CMK (cell line): ENCODE measurements at regions not wholly inside any gene's neighbourhood (a gene's known extent, or its start where the extent isn't known, plus 50 kb on each side); places are given as distances from the start of the nearest gene placed in this dataset.
"Not testable (repeated sequence)": the region's sequence is repeated elsewhere in the genome, so short reads cannot be mapped to it uniquely, and the experiment has no call there.

Source experiments
- DNase-seq: peaks from one replicate; pipeline ENCODE4 v3.0.0-alpha.2; 2010; ENCODE audit warnings: low read depth

DNA sequence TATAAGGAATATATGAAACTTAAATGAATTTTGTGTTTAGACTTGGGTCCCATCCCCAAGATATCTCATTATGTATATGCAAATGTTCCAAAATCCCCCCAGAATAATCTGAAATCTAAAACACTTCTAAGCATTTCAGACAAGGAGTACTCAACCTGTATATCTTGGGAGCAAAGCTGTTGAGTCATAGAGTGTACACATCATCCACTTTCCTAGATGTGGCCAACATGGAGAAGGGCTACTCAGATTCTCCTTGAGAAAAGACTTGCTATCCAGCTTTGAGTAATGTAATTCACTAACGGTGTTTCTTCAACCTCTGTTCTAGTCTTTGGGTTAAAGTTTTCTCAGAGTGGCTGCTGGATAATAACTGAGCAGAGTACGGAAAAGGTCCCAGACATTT lies 215.5 kb upstream of the POU1F1 start:
- DNase-seq, result no peak

- DNase-seq, result no peak
These were observed 213.5 kb upstream of the POU1F1 start for GRCh38 chr3:87489892-87490291.

DNA sequence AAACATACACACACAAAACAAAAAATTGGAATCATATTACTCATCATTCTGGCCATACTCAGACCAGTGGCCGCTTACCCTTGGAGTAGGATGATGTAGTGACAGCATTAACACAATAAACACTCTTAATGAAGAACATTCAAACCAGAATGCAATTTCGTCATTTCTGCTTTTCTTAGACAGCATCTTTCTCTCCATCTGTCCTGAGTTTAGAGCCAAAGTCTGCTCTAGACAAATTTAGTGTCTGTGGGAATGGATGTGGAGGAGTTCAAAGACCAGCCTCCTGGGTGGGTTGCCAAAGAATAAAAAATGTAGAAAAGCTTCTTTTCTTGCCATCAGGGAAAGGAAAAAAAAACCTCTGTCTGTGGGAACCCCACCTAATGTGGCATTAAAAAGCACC lies 212.4 kb upstream of the POU1F1 start:
- DNase-seq, result no peak

DNA sequence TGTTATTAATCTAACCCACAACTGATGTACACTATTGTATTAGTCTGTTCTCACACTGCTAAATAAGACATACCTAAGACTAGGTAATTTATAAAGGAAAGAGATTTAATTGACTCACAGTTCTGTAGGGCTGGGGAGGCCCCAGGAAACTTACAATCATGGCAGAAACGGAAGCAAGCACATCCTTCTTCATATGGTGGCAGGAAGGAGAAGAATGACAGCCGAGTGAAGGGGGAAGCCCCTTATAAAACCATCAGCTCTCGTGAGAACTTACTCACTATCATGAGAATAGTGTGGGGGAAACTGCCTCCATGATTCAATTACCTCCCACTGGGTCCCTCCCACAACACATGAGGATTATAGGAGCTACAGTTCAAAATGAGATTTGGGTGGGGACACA lies 210.3 kb upstream of the POU1F1 start:
- DNase-seq, result not testable (repeated sequence)

GRCh38 chr3:87486115-87486514 lies 209.7 kb upstream of the POU1F1 start:
- DNase-seq, result no peak

- no peak for DNase-seq
These were observed 202.3 kb upstream of the POU1F1 start for GRCh38 chr3:87478716-87479115.

GRCh38 chr3:87473944-87474343 lies 197.6 kb upstream of the POU1F1 start:
- no peak for DNase-seq

- no peak for DNase-seq
These were observed 192.6 kb upstream of the POU1F1 start for GRCh38 chr3:87468938-87469337.

DNA sequence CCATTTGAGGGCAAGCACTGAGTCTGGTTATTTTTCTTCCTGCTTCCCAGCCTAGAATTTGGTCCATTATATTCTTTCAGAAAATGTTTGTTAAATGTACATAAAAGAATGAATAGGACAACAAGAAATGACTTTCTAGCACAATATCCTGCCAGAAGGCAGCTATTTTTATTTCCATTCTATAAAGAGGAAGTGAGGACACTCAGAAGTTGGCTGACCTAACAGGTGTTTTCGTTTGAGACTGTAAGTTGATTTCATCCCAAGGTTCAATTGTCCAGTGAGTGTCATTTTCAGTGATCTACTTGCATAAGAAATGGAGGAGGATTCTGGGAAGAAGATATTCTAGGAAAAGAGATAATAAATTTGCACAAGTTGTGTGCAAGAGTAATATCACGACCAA lies 191.9 kb upstream of the POU1F1 start:
- DNase-seq, result no peak

GRCh38 chr3:87462228-87462627 lies 185.8 kb upstream of the POU1F1 start:
- DNase-seq, result no peak

DNA sequence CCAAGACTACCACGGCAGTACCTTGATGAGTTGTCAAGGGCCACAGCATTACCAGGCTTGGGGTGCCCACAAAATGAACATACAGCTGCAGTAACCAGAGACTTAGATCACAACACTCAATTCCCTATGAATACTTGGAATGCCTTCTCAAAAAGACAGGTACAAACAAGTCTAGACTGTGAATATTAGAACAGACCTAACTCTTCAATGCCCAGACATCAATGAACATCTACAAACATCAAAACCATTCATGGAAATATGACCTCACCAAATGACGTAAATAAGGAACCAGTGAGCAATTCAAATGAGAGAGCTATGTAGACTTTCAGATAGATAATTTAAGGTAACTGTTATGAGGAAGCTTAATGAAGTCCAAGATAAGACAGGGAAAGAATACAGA lies 185.1 kb upstream of the POU1F1 start:
- DNase-seq, result no peak

DNA sequence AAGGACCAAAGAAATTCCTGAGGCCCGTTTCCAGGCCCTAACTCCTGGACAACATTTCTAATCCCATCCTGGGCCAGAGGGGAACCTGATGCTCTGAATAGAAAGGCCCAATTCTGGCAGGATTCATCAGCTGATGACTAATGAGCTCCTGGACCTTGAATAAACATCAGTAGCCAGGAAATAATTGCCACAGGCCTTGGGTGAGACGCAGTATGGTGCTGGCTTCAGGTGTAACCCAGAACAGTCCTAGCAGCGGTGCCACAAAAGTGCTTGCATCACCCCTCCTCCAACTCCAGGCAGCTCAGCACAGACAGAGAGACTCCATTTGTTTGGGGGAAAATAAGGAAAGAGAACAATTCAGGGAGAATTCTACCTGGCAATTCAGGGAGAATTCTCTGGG lies 184.7 kb upstream of the POU1F1 start:
- no peak for DNase-seq

- no peak for DNase-seq
These were observed 172.2 kb upstream of the POU1F1 start for GRCh38 chr3:87448558-87448957.

- DNase-seq, result no peak
These were observed 170.5 kb upstream of the POU1F1 start for GRCh38 chr3:87446849-87447387.

GRCh38 chr3:87442470-87442869 lies 166.1 kb upstream of the POU1F1 start:
- no peak for DNase-seq

DNA sequence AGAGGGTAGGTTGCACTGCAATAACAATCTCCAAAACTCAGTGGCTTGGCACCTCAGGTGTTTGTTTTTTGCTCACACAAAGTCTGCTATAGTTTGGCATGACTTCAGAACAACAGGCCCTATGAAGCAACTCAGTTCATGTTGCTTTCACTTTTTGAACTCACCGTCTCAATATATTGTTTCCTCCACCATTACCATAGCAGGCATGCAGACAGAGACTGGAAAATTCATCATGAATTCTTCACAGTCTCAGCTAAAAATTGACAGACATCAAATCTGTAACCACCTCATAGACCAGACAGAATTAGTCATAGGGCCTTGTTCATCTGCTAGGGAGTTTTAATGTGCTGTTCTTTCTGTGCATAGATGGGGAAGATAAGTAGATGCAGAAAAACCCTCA lies 161.4 kb upstream of the POU1F1 start:
- DNase-seq, result no peak

- DNase-seq, result no peak
These were observed 160.6 kb upstream of the POU1F1 start for GRCh38 chr3:87436781-87437543.

DNA sequence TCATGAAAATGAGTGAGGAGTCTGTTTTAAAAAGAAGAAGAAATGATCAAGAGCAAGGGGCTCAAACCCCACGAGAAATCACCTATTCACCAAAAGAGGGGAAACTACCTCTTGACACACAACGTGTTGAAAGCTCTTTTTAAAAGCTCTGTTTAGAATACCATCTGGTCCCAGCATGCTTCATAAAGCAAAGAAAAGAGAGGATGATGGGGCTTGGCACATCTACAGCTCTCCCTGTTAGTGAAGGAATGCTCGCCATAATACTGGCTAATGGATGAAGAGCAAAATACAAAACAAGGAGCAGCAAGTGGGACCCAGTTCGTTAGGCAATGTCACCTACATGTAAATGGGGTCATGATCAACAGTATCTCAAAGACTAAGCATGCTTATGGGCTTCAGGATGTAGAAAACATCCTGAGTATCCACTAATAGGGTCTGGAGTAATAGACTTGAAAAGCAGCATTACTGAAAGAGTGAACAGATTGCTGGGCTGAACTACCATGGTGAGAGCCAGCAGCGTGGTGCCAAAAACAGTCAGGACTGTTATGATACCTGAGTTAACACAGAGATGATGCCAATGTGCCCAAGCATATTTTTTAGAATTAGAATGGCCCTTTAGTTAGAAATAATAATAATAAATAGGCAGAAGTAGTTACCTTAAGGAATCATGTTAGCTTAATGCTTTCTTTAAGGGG lies 159.7 kb upstream of the POU1F1 start:
- DNase-seq, result no peak

GRCh38 chr3:87433445-87433844 lies 157.1 kb upstream of the POU1F1 start:
- DNase-seq, result not testable (repeated sequence)

- DNase-seq, result no peak
These were observed 150.5 kb upstream of the POU1F1 start for GRCh38 chr3:87426918-87427317.

DNA sequence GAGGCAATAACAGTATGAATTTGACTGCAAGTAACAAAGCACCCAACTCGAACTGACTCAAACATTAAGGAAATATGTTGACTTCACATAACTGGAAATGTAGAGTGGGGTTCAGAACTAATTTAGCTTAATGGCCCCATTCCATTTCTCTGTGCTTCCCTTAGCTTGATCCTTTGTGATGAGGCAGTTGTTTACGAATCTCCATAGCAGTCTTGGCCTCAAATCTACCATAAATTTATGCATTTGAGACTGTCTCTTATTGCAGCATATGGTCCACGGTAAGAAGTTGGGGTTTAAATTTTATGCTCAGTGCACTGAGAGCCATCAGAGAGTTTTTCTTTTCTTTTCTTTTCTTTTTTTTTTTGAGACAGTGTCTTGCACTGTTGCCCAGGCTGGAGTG lies 148.7 kb upstream of the POU1F1 start:
- DNase-seq, result no peak

DNA sequence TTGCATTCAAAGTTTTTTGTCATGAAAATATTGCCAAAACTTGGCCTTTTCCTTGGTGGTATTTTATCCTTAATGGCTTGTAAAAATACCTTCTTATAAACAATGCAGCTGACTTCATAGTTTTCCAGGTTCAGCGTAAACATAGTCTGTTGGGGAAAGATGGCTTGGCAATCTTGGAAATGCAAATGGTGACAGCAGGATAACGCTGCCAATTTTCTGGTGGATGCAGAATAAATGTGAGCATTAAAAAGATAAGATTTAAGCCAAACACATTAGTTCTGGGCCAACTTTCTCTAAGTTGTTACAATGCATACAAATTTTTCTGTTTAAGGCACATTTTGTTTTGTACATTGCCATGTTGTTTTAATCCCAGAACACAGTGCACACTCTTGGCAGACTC lies 147.0 kb upstream of the POU1F1 start:
- DNase-seq, result no peak

GRCh38 chr3:87422333-87422732 lies 145.9 kb upstream of the POU1F1 start:
- no peak for DNase-seq

- DNase-seq, result no peak
These were observed 143.8 kb upstream of the POU1F1 start for GRCh38 chr3:87420171-87420570.
